SKM-1 treated with dmso at 0.1 percent for 144 hours (cell line): ENCODE measurements at regions not wholly inside any gene's neighbourhood (a gene's known extent, or its start where the extent isn't known, plus 50 kb on each side); places are given as distances from the start of the nearest gene placed in this dataset.

Source experiments
- DNase-seq: peaks from one replicate; lab custom pipeline; 2025; ENCODE audit not compliant: unreplicated experiment; lab: John Stamatoyannopoulos, UW

GRCh38 chr12:61846765-61847164, 413.4 kb upstream of the USP15 start:
- no peak for DNase-seq

- DNase-seq: no peak
Measured at GRCh38 chr12:61848893-61849292, 411.3 kb upstream of the USP15 start.

- DNase-seq: no peak
Measured at GRCh38 chr12:61853945-61854344, 406.3 kb upstream of the USP15 start.

- no peak for DNase-seq
Measured at GRCh38 chr12:61854902-61855301, 405.3 kb upstream of the USP15 start.

GRCh38 chr12:61857968-61858367, 402.2 kb upstream of the USP15 start:
- no peak for DNase-seq

GRCh38 chr12:61860451-61860850, 399.8 kb upstream of the USP15 start:
- no peak for DNase-seq

- no peak for DNase-seq
Measured at GRCh38 chr12:61862986-61863385, 397.2 kb upstream of the USP15 start.

GRCh38 chr12:61863811-61864210, 396.4 kb upstream of the USP15 start:
- no peak for DNase-seq

- no peak for DNase-seq
Measured at GRCh38 chr12:61869796-61870195, 390.4 kb upstream of the USP15 start.

GRCh38 chr12:61870658-61871484, 389.3 kb upstream of the USP15 start:
- peak; percentile 17 for DNase-seq

GRCh38 chr12:61871485-61871810, 388.8 kb upstream of the USP15 start:
- no peak for DNase-seq

- no peak for DNase-seq
Measured at GRCh38 chr12:61879229-61879628, 381.0 kb upstream of the USP15 start.

GRCh38 chr12:61880186-61880585, 380.0 kb upstream of the USP15 start:
- no peak for DNase-seq

- DNase-seq: no peak
Measured at GRCh38 chr12:61891632-61892031, 368.6 kb upstream of the USP15 start.

GRCh38 chr12:61894168-61894567, 366.0 kb upstream of the USP15 start:
- DNase-seq: no peak

GRCh38 chr12:61896436-61896835, 363.8 kb upstream of the USP15 start:
- no peak for DNase-seq

GRCh38 chr12:61902403-61902802, 357.8 kb upstream of the USP15 start:
- DNase-seq: no peak

- no peak for DNase-seq
Measured at GRCh38 chr12:61911113-61911512, 349.1 kb upstream of the USP15 start.

GRCh38 chr12:61915420-61915819, 344.8 kb upstream of the USP15 start:
- DNase-seq: no peak

GRCh38 chr12:61916831-61917230, 343.4 kb upstream of the USP15 start:
- DNase-seq: no peak

GRCh38 chr12:61919686-61920085, 340.5 kb upstream of the USP15 start:
- DNase-seq: no peak

- no peak for DNase-seq
Measured at GRCh38 chr12:61920230-61920629, 340.0 kb upstream of the USP15 start.

GRCh38 chr12:61923152-61923551, 337.1 kb upstream of the USP15 start:
- DNase-seq: no peak
